ENCODE measurements at regions not wholly inside any gene's neighbourhood (a gene's known extent, or its start where the extent isn't known, plus 50 kb on each side); places are given as distances from the start of the nearest gene placed in this dataset.

- DNase-seq = no peak
These were observed 245.1 kb upstream of the LRTM1 start for GRCh38 chr3:55172913-55173312.

- DNase-seq = no peak
These were observed 242.6 kb upstream of the LRTM1 start for GRCh38 chr3:55170444-55170843.

- DNase-seq = no peak
These were observed 241.8 kb upstream of the LRTM1 start for GRCh38 chr3:55169608-55170072.

- no peak for DNase-seq
These were observed 241.3 kb upstream of the LRTM1 start for GRCh38 chr3:55169161-55169560.

GRCh38 chr3:55167586-55168317 lies 239.9 kb upstream of the LRTM1 start:
- no peak for DNase-seq

GRCh38 chr3:55166576-55167555 lies 239.0 kb upstream of the LRTM1 start:
- no peak for DNase-seq

- DNase-seq = no peak
These were observed 238.0 kb upstream of the LRTM1 start for GRCh38 chr3:55165704-55166405.

- DNase-seq = no peak
These were observed 237.4 kb upstream of the LRTM1 start for GRCh38 chr3:55165278-55165677.

GRCh38 chr3:55164876-55165275 lies 237.0 kb upstream of the LRTM1 start:
- DNase-seq = no peak

- no peak for DNase-seq
These were observed 236.3 kb upstream of the LRTM1 start for GRCh38 chr3:55164191-55164590.

- no peak for DNase-seq
These were observed 235.6 kb upstream of the LRTM1 start for GRCh38 chr3:55163421-55163820.

- no peak for DNase-seq
These were observed 234.4 kb upstream of the LRTM1 start for GRCh38 chr3:55162031-55162795.

GRCh38 chr3:55161231-55161630 lies 233.4 kb upstream of the LRTM1 start:
- no peak for DNase-seq

- DNase-seq = no peak
These were observed 232.6 kb upstream of the LRTM1 start for GRCh38 chr3:55160241-55160983.

GRCh38 chr3:55159711-55160110 lies 231.9 kb upstream of the LRTM1 start:
- DNase-seq = no peak

GRCh38 chr3:55159016-55159415 lies 231.2 kb upstream of the LRTM1 start:
- DNase-seq = no peak

GRCh38 chr3:55158345-55158744 lies 230.5 kb upstream of the LRTM1 start:
- DNase-seq = no peak

GRCh38 chr3:55157731-55158130 lies 229.9 kb upstream of the LRTM1 start:
- no peak for DNase-seq

- DNase-seq = no peak
These were observed 229.2 kb upstream of the LRTM1 start for GRCh38 chr3:55156851-55157650.

- DNase-seq = no peak
These were observed 220.2 kb upstream of the LRTM1 start for GRCh38 chr3:55147856-55148720.
